ENCODE measurements at regions not wholly inside any gene's neighbourhood (a gene's known extent, or its start where the extent isn't known, plus 50 kb on each side); places are given as distances from the start of the nearest gene placed in this dataset.

- no peak overlapping the region for H3K27ac ChIP-seq (ENCODE audit: low read length)
- H4K20me1 ChIP-seq (ENCODE audit: low read length), result no peaks in the 10 kb centered on the region
- DNase-seq, result peak; percentile 50
- no peak for TF ChIP-seq EZH2 (IDR thresholded peaks at IDR 0.05; ENCODE audit: low read length, unreplicated experiment)
- TF ChIP-seq CTCF (conservative IDR thresholded peaks at IDR 0.05; ENCODE audit: low read depth, low read length), result no peak
- TF ChIP-seq EZH2phosphoT487 (IDR thresholded peaks at IDR 0.05; ENCODE audit: borderline replicate concordance, low read length), result no peak
- no peak overlapping the region for H3K4me2 ChIP-seq (ENCODE audit: low read length)
- peaks cover 11% of the 10 kb centered on the region; the same call in 1 of the 2 replicates for H3K4me1 ChIP-seq (ENCODE audit: insufficient read depth, low read length)
- no peak overlapping the region for H3K4me3 ChIP-seq (ENCODE audit: low read length)
- no peaks in the 10 kb centered on the region for H3K27me3 ChIP-seq (ENCODE audit: low read length)
- no peak overlapping the region for H3K9ac ChIP-seq (ENCODE audit: low read length)
- BruUV-seq (replicated peaks), result no TSS peak
- ATAC-seq, result peak; percentile 40
- POLR2A ChIA-PET (ENCODE audit: unreplicated experiment), result no interaction called here
- intact Hi-C loops (cut with micrococcal nuclease), result no loop called here
- CTCF ChIA-PET, result no interaction called here
- H3K9me2 ChIP-seq (replicated peaks; ENCODE audit: low read length), result no peaks in the 10 kb centered on the region; the same call in 1 of the 2 replicates
- H2AFZ ChIP-seq (ENCODE audit: low read length), result no peak overlapping the region
- H3K9me3 ChIP-seq (ENCODE audit: low read length), result no peaks in the 10 kb centered on the region
- H3F3A ChIP-seq (ENCODE audit: low read length, unreplicated experiment), result no peaks in the 10 kb centered on the region
- no peaks in the 10 kb centered on the region for H3K79me2 ChIP-seq (ENCODE audit: low read length)
- no peaks in the 10 kb centered on the region for H3K36me3 ChIP-seq (ENCODE audit: low read depth, low read length)
Measured at GRCh38 chr1:55974714-55975441, 604.5 kb downstream of the PLPP3 start.

GRCh38 chr1:55970526-55971110 lies 608.7 kb downstream of the PLPP3 start:
- Histone ChIP-seq H3F3A (ENCODE audit: low read length, unreplicated experiment) (no peaks in the 10 kb centered on the region), H3K9me3 (ENCODE audit: low read length) (no peaks in the 10 kb centered on the region), H3K27me3 (ENCODE audit: low read length) (no peaks in the 10 kb centered on the region), H2AFZ (ENCODE audit: low read length) (no peak overlapping the region), H3K9me2 (replicated peaks; ENCODE audit: low read length) (no peaks in the 10 kb centered on the region; the same call in 1 of the 2 replicates), H3K9ac (ENCODE audit: low read length) (no peak overlapping the region), H3K4me3 (ENCODE audit: low read length) (no peak overlapping the region), H3K4me1 (ENCODE audit: insufficient read depth, low read length) (peaks cover 30% of the 10 kb centered on the region), H3K4me2 (ENCODE audit: low read length) (no peak overlapping the region), H3K36me3 (ENCODE audit: low read depth, low read length) (no peaks in the 10 kb centered on the region), H3K79me2 (ENCODE audit: low read length) (no peaks in the 10 kb centered on the region), H3K27ac (ENCODE audit: low read length) (no peak overlapping the region), H4K20me1 (ENCODE audit: low read length) (no peaks in the 10 kb centered on the region)
- no peak for DNase-seq
- TF ChIP-seq CTCF (conservative IDR thresholded peaks at IDR 0.05; ENCODE audit: low read depth, low read length) (no peak), EZH2phosphoT487 (IDR thresholded peaks at IDR 0.05; ENCODE audit: borderline replicate concordance, low read length) (no peak), EZH2 (IDR thresholded peaks at IDR 0.05; ENCODE audit: low read length, unreplicated experiment) (no peak)
- ChIA-PET POLR2A (ENCODE audit: unreplicated experiment) (no interaction called here), CTCF (no interaction called here)
- intact Hi-C loops (cut with micrococcal nuclease), result no loop called here
- no TSS peak for BruUV-seq (replicated peaks)
- no peak for ATAC-seq

GRCh38 chr1:55969322-55969721 lies 610.0 kb downstream of the PLPP3 start:
- H3K4me3 ChIP-seq (ENCODE audit: low read length), result no peak overlapping the region
- no peaks in the 10 kb centered on the region for H3K27me3 ChIP-seq (ENCODE audit: low read length)
- POLR2A ChIA-PET (ENCODE audit: unreplicated experiment), result no interaction called here
- intact Hi-C loops (cut with micrococcal nuclease), result no loop called here
- no peak overlapping the region for H3K4me2 ChIP-seq (ENCODE audit: low read length)
- peaks cover 21% of the 10 kb centered on the region for H3K4me1 ChIP-seq (ENCODE audit: insufficient read depth, low read length)
- DNase-seq, result no peak
- H4K20me1 ChIP-seq (ENCODE audit: low read length), result no peaks in the 10 kb centered on the region
- CTCF ChIA-PET, result no interaction called here
- no peak for TF ChIP-seq CTCF (conservative IDR thresholded peaks at IDR 0.05; ENCODE audit: low read depth, low read length)
- TF ChIP-seq EZH2phosphoT487 (IDR thresholded peaks at IDR 0.05; ENCODE audit: borderline replicate concordance, low read length), result no peak
- TF ChIP-seq EZH2 (IDR thresholded peaks at IDR 0.05; ENCODE audit: low read length, unreplicated experiment), result no peak
- no peak overlapping the region for H3K27ac ChIP-seq (ENCODE audit: low read length)
- no peaks in the 10 kb centered on the region for H3K79me2 ChIP-seq (ENCODE audit: low read length)
- no peak overlapping the region for H2AFZ ChIP-seq (ENCODE audit: low read length)
- H3F3A ChIP-seq (ENCODE audit: low read length, unreplicated experiment), result no peaks in the 10 kb centered on the region
- no peaks in the 10 kb centered on the region for H3K9me3 ChIP-seq (ENCODE audit: low read length)
- no TSS peak for BruUV-seq (replicated peaks)
- H3K9ac ChIP-seq (ENCODE audit: low read length), result no peak overlapping the region
- no peaks in the 10 kb centered on the region for H3K9me2 ChIP-seq (replicated peaks; ENCODE audit: low read length)
- no peak for ATAC-seq
- no peaks in the 10 kb centered on the region for H3K36me3 ChIP-seq (ENCODE audit: low read depth, low read length)
